DND-41 (cell line): ENCODE measurements at regions not wholly inside any gene's neighbourhood (a gene's known extent, or its start where the extent isn't known, plus 50 kb on each side); places are given as distances from the start of the nearest gene placed in this dataset.

Experiments
- EZH2 ChIP-seq: IDR thresholded peaks from 3 replicates; pipeline ENCODE4 v1.6.1; 2012; ENCODE audit warnings: borderline replicate concordance, low read depth, mild to moderate bottlenecking, moderate library complexity, low read length, inconsistent platforms; ENCODE audit not compliant: severe bottlenecking
- TF ChIP-seq, protein P1 (sequence below): IDR thresholded peaks from 2 replicates; pipeline ENCODE4 v1.5.1; 2012; ENCODE audit warnings: borderline replicate concordance, low read length, moderate library complexity, mild to moderate bottlenecking; ENCODE audit not compliant: poor library complexity, severe bottlenecking; ENCODE audit errors: extremely low read depth

DNA sequence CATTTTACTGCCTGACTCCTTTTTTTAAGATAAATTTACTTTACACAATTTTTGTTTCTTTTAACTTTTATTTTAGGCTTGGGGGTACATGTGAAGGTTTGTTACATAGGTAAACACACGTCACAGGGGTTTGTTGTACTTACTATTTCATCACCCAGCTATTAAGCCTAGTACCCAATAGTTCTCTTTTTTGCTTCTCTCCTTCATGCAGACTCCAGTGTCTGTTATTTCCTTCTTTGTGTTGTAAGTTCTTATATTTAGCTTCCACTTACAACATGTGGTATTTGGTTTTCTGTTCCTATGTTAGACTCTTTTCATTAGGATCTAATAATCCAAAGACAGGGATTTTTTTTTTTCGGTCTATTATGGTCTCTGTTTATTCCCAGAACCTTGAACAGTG, 83.5 kb upstream of the CCN6 start:
- TF ChIP-seq, protein P1, sequence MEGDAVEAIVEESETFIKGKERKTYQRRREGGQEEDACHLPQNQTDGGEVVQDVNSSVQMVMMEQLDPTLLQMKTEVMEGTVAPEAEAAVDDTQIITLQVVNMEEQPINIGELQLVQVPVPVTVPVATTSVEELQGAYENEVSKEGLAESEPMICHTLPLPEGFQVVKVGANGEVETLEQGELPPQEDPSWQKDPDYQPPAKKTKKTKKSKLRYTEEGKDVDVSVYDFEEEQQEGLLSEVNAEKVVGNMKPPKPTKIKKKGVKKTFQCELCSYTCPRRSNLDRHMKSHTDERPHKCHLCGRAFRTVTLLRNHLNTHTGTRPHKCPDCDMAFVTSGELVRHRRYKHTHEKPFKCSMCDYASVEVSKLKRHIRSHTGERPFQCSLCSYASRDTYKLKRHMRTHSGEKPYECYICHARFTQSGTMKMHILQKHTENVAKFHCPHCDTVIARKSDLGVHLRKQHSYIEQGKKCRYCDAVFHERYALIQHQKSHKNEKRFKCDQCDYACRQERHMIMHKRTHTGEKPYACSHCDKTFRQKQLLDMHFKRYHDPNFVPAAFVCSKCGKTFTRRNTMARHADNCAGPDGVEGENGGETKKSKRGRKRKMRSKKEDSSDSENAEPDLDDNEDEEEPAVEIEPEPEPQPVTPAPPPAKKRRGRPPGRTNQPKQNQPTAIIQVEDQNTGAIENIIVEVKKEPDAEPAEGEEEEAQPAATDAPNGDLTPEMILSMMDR = no peak
- no peak for TF ChIP-seq EZH2
